ENCODE measurements at regions not wholly inside any gene's neighbourhood (a gene's known extent, or its start where the extent isn't known, plus 50 kb on each side); places are given as distances from the start of the nearest gene placed in this dataset.
"Not testable (repeated sequence)": the region's sequence is repeated elsewhere in the genome, so short reads cannot be mapped to it uniquely, and the experiment has no call there.

DNA sequence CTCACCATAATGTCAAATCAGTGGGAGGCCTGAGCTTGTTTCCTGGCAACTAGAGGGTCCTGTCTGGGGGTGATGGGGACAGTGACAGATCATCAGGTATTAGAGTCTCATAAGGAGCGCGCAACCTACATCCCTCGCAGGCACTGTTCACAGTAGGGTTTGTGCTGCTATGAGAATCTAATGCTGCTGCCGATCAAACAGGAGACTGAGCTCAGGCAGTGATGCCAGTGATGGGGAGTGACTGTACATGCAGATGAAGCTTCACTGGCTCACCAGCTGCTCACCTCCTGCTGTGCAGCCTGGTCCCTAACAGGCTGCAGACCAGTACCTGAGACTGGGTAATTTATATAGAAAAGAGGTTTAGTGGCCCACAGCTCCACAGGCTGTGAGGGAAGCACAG lies 147.3 kb downstream of the TTLL2 start:
- no peak for DNase-seq

DNA sequence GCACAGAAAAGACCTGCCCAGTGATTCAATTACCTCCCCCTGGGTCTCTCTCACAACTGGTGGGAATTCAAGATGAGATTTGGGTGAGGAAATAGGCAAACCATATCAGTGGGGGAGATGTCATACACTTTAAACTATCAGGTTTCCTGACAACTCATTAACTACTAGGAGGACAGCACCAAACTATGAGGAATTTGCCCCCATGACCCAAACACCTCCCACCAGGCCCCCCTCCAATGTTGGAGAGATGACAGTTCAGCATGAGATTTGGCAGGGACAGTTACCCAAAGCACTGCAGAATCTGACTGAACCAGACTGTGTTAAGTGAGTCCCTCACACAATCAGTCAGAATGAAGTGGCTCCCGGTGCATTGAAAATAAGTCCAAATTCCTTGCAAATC lies 148.0 kb downstream of the TTLL2 start:
- no peak for DNase-seq

- no peak for DNase-seq
Observed at GRCh38 chr6:167474171-167474570, 149.3 kb downstream of the TTLL2 start.

DNA sequence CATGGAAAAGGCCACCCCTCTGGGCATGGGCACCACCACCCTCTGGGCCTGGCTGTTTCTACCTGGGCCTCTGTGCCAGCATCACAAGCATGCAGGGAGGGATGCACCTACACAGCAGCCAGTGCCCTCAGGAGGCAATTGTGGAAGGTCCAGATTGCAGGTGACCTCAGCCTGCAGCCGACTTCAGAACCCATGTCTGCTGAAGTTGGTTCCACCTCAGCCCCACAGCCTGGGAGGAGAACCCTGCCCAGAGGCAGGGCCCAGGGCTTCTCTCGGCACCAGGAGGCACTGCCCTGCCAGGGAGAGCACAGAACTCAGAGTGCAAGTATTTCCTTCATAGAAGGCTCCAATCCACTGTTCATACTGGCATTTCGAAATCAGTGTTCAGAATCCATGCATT lies 149.8 kb downstream of the TTLL2 start:
- DNase-seq = no peak

GRCh38 chr6:167475947-167476346 lies 151.1 kb downstream of the TTLL2 start:
- no peak for DNase-seq

- DNase-seq = no peak
Observed at GRCh38 chr6:167476844-167477595, 152.1 kb downstream of the TTLL2 start.

DNA sequence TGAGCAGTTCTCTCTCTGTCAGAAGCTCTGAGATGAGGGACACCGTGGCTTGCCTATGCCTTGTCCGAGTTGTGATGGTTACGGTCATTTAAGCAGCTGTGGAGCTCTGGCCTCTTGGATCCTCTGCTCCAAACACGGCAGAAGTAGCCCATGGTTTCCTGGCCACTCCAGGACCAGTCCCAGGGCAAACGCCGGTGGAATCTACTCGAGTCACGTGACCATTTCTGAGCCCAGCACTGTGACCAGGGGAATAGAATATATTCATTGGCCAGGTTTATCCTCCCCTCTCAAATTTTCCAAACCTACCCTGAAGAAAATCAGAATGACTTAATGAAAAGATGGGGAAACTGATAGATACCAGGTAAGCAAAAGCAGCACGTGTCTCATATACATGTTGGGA lies 152.8 kb downstream of the TTLL2 start:
- no peak for DNase-seq

DNA sequence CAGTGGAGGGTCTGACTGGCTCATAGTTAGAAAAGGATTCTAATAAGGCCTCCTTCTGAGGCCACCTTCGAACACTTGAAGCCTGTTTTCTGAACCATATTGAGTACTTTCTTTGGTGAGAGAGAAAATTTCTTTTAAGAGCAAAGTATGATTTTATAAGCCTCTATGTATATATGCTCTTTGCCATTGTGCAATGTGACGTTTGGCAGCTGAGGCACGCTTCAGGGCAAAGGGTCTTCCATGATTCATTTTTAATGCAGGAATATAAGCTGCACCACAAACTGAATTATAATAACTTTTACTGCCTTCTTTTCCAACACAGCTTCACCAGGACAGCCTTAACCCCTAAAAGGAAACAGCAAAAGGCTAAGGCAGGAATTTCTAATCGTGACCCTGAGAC lies 154.4 kb downstream of the TTLL2 start:
- DNase-seq = no peak

GRCh38 chr6:167479901-167480648 lies 155.2 kb downstream of the TTLL2 start:
- DNase-seq = no peak

- no peak for DNase-seq
Observed at GRCh38 chr6:167481307-167481926, 156.5 kb downstream of the TTLL2 start.

GRCh38 chr6:167482801-167483200 lies 157.9 kb downstream of the TTLL2 start:
- not testable (repeated sequence) for DNase-seq

DNA sequence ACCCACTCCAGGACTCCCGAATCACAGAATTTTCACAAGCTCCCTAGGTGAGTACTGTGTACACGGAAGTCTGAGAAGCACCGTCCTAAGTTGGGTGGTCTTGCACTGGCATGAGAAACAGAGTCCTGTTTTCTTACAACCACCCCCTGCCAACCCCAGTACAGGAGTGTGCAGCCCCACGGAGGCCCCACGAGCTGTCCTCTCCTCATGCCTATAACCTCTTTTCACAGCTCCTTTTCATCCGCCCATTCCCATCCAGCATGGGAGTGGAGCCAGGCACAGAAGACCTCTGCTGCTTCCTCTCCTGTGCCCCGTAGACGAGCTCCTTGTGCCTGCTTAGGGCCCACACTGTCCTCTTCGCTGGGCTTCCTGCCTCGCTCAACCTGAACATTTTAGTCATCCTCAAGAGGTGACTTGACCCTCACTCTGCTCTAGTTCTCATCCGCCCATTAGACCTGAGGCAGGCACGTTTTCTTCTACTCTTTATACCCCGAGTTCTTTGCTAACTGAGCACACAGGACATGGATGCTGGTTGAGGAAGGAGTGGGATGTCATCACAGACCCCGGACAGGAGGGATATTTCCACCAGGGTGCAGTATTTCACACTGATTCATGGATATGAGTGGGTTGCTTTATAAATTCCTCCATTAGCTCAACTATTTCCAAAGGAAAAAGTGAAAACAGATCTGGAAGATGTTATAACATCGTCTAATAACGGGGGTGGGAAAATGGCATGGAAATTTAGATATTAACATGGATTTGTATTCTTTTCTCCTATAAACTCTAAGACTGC lies 160.5 kb downstream of the TTLL2 start:
- peak; percentile 7 to 11 for DNase-seq

- DNase-seq = no peak
Observed at GRCh38 chr6:167487749-167488664, 163.1 kb downstream of the TTLL2 start.

DNA sequence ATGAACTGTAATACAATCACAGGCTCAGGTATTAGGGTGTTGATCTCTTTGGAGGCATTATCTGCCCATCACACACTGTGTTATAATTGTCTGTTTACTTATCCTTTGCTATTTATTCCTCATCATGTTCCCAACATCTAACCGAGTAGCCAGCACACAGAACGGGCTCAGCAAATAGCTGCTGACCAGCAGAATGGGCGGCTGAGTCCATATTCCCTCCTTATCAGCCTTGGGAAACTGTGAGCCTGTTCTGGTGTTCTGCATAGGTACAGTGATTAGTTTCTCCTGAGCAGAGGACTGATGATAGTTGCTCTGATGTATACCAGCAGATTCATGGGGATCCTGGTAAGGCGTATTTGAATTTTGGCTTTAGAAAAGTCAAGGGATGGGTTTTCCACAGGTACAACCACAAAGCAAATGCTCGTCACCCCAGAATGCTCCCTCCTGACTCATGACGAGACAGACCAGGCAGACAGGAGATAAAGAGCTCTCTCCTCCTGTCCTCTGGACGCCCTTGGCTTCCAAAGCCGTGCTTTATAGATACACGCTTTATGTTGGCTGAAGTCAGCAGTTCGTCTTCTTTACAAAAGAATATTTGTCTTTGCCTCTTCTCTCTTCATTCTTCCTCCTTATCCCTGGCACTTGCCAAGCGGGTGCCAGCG lies 166.7 kb downstream of the TTLL2 start:
- DNase-seq = no peak

GRCh38 chr6:167492100-167492449 lies 167.2 kb downstream of the TTLL2 start:
- no peak for DNase-seq

DNA sequence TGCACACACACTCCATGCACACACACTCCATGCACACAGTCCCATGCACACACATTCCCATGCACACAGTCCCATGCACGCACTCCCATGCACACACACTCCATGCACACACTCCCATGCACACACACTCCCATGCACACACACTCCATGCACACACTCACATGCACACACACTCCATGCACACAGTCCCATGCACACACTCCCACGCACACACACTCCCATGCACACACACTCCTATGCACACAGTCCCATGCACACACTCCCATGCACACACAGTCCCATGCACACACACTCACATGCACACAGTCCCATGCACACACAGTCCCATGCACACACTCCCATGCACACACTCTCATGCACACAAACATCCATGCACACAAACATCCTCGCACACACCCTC lies 168.4 kb downstream of the TTLL2 start:
- DNase-seq = no peak

DNA sequence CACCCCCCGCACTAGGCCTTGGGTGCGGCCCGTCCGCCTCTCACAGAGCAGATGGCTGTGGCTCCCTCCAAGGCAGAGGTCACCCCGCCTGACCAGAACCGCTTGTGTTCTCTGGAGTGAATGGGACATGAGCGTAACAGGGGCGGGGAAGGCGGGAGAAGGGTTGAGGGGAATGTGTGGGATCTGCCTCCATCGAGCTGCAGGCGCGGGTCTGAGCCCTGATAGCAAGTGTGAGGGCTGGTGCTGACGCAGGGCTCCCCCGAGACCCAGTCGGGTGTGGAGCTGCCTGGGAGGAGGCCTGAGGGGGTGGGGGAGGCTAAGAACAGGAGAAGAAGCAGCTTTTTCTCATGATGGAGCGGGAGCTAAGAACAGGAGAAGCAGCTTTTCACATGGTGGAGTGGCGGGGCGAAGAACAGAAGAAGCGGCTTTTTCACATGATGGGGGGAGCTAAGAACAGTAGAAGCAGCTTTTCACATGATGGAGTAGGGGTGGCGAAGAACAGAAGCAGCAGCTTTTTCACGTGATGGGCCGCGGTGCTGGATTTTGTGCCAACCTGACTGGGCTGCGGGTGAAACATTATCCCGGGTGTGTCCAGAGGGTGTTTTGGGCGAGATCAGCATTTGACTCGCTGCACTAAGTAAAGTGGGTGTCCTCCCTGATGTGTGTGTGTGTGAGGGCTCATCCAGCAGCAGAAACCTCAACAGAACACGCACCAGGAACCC lies 169.3 kb downstream of the TTLL2 start:
- no peak for DNase-seq

DNA sequence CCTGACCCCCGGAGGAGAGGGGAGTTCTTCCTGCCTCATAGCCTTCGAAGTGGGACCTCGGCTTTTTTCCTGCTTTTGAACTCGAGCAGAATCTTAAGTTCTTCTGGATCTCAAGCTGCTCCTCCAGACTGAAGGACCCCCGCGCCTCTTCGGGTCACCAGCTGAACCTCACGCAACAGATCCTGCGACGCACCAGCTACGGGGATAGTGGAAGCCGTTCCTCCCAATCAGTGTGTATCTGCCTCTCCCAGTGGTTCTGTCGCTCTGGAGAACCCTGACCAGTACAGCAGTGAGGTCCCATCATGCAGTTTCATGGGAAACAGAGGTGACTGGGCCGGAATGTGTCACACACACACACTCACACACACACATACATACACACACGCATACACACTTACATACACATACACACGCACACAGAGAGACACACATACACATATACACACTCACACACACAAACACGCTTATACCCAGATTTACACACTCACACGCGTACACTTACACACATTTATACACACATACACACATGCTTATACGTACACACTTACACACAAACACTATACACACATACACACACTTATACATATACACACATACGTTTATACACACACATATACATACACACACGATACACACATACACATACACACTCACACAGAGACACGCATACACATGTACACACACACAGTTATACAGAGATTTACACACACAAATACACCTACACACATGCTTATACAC lies 170.0 kb downstream of the TTLL2 start:
- no peak for DNase-seq

DNA sequence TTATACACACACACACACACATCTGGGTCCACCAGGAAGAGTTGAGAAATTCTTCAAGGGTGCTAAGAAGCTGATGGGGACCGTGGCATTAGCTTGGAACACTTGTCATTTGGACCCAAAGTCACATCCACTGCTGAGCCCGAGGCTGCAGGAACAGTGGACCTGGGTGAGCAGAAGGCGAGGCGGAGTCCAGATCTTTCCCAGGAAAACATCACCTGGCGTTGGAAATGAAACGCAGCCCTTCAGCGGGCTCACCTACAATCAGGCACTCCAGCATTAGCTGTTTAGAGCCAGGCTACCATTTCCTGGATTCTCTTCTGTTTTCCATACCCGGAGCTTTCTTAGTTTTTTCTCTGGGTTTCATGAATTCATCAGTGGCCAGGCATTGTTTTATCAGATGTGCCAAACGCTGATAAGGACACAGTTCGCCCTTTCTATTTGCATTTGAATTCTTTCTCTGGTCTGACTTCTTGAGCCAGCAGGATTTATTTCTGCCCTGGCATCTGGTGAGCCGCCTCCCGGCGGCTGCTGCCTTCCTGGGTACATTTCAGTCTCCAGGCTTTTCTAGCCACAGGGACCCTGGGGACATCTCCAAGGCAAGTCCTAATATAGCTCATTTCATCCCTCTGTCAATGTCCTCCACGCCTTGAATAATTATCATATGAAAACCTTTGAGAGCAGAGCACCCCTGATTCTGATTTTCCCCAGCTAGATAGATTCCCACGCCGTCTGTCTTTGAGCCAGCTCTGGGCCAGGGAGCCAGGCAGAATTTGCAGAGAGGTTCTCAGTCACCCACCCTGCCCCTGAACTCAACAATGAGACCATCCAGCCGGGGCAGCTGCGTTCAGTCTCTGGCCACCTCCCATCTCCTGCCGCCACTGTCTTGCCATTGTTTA lies 170.9 kb downstream of the TTLL2 start:
- DNase-seq = no peak

All from NCI-H446 (cell line).